ENCODE measurements at regions not wholly inside any gene's neighbourhood (a gene's known extent, or its start where the extent isn't known, plus 50 kb on each side); places are given as distances from the start of the nearest gene placed in this dataset.
A peak's percentile ranks its signal among the peaks of the same experiment; 100 is the strongest.

- no peak for TF ChIP-seq CTCF (IDR thresholded peaks at IDR 0.05)
- Histone ChIP-seq H3K9me3 (no peaks in the 10 kb centered on the region), H3K4me3 (no peak overlapping the region), H3K36me3 (ENCODE audit: low read depth) (no peaks in the 10 kb centered on the region), H3K4me1 (ENCODE audit: low read depth) (peaks cover 10% of the 10 kb centered on the region)
- DNase-seq (no peak), ATAC-seq (no peak)
- intact Hi-C loops (cut with DNase I, micrococcal nuclease), result no loop called here
These were observed 72.0 kb downstream of the TTLL2 start for GRCh38 chr6:167396659-167397490.

- ATAC-seq (no peak), DNase-seq (no peak)
- H3K36me3 ChIP-seq (ENCODE audit: low read depth), result no peaks in the 10 kb centered on the region
- peaks cover 12% of the 10 kb centered on the region for H3K4me1 ChIP-seq (ENCODE audit: low read depth)
- H3K9me3 ChIP-seq, result no peaks in the 10 kb centered on the region
- intact Hi-C loops (cut with DNase I, micrococcal nuclease), result no loop called here
- H3K4me3 ChIP-seq, result no peak overlapping the region
- no peak for TF ChIP-seq CTCF (IDR thresholded peaks at IDR 0.05)
These were observed 72.8 kb downstream of the TTLL2 start for GRCh38 chr6:167397712-167398111.

GRCh38 chr6:167398214-167399050 is 73.5 kb downstream of the TTLL2 start:
- no peak for TF ChIP-seq CTCF (IDR thresholded peaks at IDR 0.05)
- H3K4me3 ChIP-seq, result no peak overlapping the region
- H3K9me3 ChIP-seq, result no peaks in the 10 kb centered on the region
- H3K4me1 ChIP-seq (ENCODE audit: low read depth), result peaks cover 12% of the 10 kb centered on the region
- intact Hi-C loops (cut with DNase I, micrococcal nuclease), result no loop called here
- DNase-seq (no peak), ATAC-seq (peak; percentile 62)
- no peaks in the 10 kb centered on the region for H3K36me3 ChIP-seq (ENCODE audit: low read depth)

- no peaks in the 10 kb centered on the region for H3K36me3 ChIP-seq (ENCODE audit: low read depth)
- no peak for TF ChIP-seq CTCF (IDR thresholded peaks at IDR 0.05)
- DNase-seq, result no peak
- H3K4me1 ChIP-seq (ENCODE audit: low read depth), result peaks cover 12% of the 10 kb centered on the region
- no peaks in the 10 kb centered on the region for H3K9me3 ChIP-seq
- intact Hi-C loops (cut with DNase I, micrococcal nuclease), result no loop called here
- H3K4me3 ChIP-seq, result no peak overlapping the region
- no peak for ATAC-seq
These were observed 74.1 kb downstream of the TTLL2 start for GRCh38 chr6:167399051-167399387.

GRCh38 chr6:167399599-167399998 is 74.7 kb downstream of the TTLL2 start:
- Histone ChIP-seq H3K4me1 (ENCODE audit: low read depth) (peaks cover 12% of the 10 kb centered on the region), H3K4me3 (no peak overlapping the region), H3K36me3 (ENCODE audit: low read depth) (no peaks in the 10 kb centered on the region), H3K9me3 (no peaks in the 10 kb centered on the region)
- intact Hi-C loops (cut with DNase I, micrococcal nuclease), result no loop called here
- TF ChIP-seq CTCF (IDR thresholded peaks at IDR 0.05), result no peak
- ATAC-seq (no peak), DNase-seq (no peak)

All from mucosa of descending colon (tissue), 3 donors.